ENCODE measurements at regions not wholly inside any gene's neighbourhood (a gene's known extent, or its start where the extent isn't known, plus 50 kb on each side); places are given as distances from the start of the nearest gene placed in this dataset.

- no peaks in the 10 kb centered on the region for H3K27me3 ChIP-seq (ENCODE audit: insufficient read depth, poor library complexity, severe bottlenecking)
- DNase-seq (ENCODE audit: low spot score): no peak
- no peaks in the 10 kb centered on the region for H3K9me3 ChIP-seq (ENCODE audit: severe bottlenecking)
- TF ChIP-seq, protein P1, sequence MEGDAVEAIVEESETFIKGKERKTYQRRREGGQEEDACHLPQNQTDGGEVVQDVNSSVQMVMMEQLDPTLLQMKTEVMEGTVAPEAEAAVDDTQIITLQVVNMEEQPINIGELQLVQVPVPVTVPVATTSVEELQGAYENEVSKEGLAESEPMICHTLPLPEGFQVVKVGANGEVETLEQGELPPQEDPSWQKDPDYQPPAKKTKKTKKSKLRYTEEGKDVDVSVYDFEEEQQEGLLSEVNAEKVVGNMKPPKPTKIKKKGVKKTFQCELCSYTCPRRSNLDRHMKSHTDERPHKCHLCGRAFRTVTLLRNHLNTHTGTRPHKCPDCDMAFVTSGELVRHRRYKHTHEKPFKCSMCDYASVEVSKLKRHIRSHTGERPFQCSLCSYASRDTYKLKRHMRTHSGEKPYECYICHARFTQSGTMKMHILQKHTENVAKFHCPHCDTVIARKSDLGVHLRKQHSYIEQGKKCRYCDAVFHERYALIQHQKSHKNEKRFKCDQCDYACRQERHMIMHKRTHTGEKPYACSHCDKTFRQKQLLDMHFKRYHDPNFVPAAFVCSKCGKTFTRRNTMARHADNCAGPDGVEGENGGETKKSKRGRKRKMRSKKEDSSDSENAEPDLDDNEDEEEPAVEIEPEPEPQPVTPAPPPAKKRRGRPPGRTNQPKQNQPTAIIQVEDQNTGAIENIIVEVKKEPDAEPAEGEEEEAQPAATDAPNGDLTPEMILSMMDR (IDR thresholded peaks at IDR 0.05; ENCODE audit: poor library complexity, severe bottlenecking): no peak
- H3K4me1 ChIP-seq (ENCODE audit: insufficient read depth, poor library complexity, severe bottlenecking): peaks cover 54% of the 10 kb centered on the region
- ATAC-seq (ENCODE audit: low read depth): peak; percentile 72
- peak overlapping the region; percentile 97 for H3K27ac ChIP-seq (ENCODE audit: poor library complexity, severe bottlenecking)
- H3K36me3 ChIP-seq (ENCODE audit: low read depth): no peaks in the 10 kb centered on the region
- no peak overlapping the region for H3K4me3 ChIP-seq (ENCODE audit: severe bottlenecking)
Measured at GRCh38 chr18:22848615-22849014, 84.5 kb upstream of the RBBP8 start.

GRCh38 chr18:22856870-22857269 is 76.3 kb upstream of the RBBP8 start:
- Histone ChIP-seq H3K27me3 (ENCODE audit: insufficient read depth, poor library complexity, severe bottlenecking) (no peaks in the 10 kb centered on the region), H3K4me1 (ENCODE audit: insufficient read depth, poor library complexity, severe bottlenecking) (peaks cover 30% of the 10 kb centered on the region), H3K27ac (ENCODE audit: poor library complexity, severe bottlenecking) (peak overlapping the region; percentile 89), H3K36me3 (ENCODE audit: low read depth) (no peaks in the 10 kb centered on the region), H3K9me3 (ENCODE audit: severe bottlenecking) (no peaks in the 10 kb centered on the region), H3K4me3 (ENCODE audit: severe bottlenecking) (no peak overlapping the region)
- TF ChIP-seq, protein P1 (IDR thresholded peaks at IDR 0.05; ENCODE audit: poor library complexity, severe bottlenecking): no peak
- DNase-seq (ENCODE audit: low spot score): peak; percentile 72
- ATAC-seq (ENCODE audit: low read depth): peak; percentile 99

- H3K36me3 ChIP-seq (ENCODE audit: low read depth): no peaks in the 10 kb centered on the region
- TF ChIP-seq, protein P1 (IDR thresholded peaks at IDR 0.05; ENCODE audit: poor library complexity, severe bottlenecking): no peak
- H3K27ac ChIP-seq (ENCODE audit: poor library complexity, severe bottlenecking): peak overlapping the region; percentile 89
- H3K27me3 ChIP-seq (ENCODE audit: insufficient read depth, poor library complexity, severe bottlenecking): no peaks in the 10 kb centered on the region
- peaks cover 30% of the 10 kb centered on the region for H3K4me1 ChIP-seq (ENCODE audit: insufficient read depth, poor library complexity, severe bottlenecking)
- ATAC-seq (ENCODE audit: low read depth) (no peak), DNase-seq (ENCODE audit: low spot score) (no peak)
- no peak overlapping the region for H3K4me3 ChIP-seq (ENCODE audit: severe bottlenecking)
- H3K9me3 ChIP-seq (ENCODE audit: severe bottlenecking): no peaks in the 10 kb centered on the region
Measured at GRCh38 chr18:22858121-22858520, 75.0 kb upstream of the RBBP8 start.

- peaks cover 28% of the 10 kb centered on the region for H3K4me1 ChIP-seq (ENCODE audit: insufficient read depth, poor library complexity, severe bottlenecking)
- TF ChIP-seq, protein P1 (IDR thresholded peaks at IDR 0.05; ENCODE audit: poor library complexity, severe bottlenecking): no peak
- DNase-seq (ENCODE audit: low spot score) (no peak), ATAC-seq (ENCODE audit: low read depth) (no peak)
- H3K27ac ChIP-seq (ENCODE audit: poor library complexity, severe bottlenecking): no peak overlapping the region
- H3K9me3 ChIP-seq (ENCODE audit: severe bottlenecking): no peaks in the 10 kb centered on the region
- H3K4me3 ChIP-seq (ENCODE audit: severe bottlenecking): no peak overlapping the region
- H3K27me3 ChIP-seq (ENCODE audit: insufficient read depth, poor library complexity, severe bottlenecking): no peaks in the 10 kb centered on the region
- no peaks in the 10 kb centered on the region for H3K36me3 ChIP-seq (ENCODE audit: low read depth)
Measured at GRCh38 chr18:22860807-22861206, 72.3 kb upstream of the RBBP8 start.

- H3K9me3 ChIP-seq (ENCODE audit: severe bottlenecking): no peaks in the 10 kb centered on the region
- TF ChIP-seq, protein P1 (IDR thresholded peaks at IDR 0.05; ENCODE audit: poor library complexity, severe bottlenecking): no peak
- peak overlapping the region; percentile 32 for H3K27ac ChIP-seq (ENCODE audit: poor library complexity, severe bottlenecking)
- no peaks in the 10 kb centered on the region for H3K27me3 ChIP-seq (ENCODE audit: insufficient read depth, poor library complexity, severe bottlenecking)
- peaks cover 12% of the 10 kb centered on the region for H3K4me1 ChIP-seq (ENCODE audit: insufficient read depth, poor library complexity, severe bottlenecking)
- H3K36me3 ChIP-seq (ENCODE audit: low read depth): no peaks in the 10 kb centered on the region
- H3K4me3 ChIP-seq (ENCODE audit: severe bottlenecking): peak overlapping the region; percentile 6
- ATAC-seq (ENCODE audit: low read depth): peak; percentile 83
- DNase-seq (ENCODE audit: low spot score): no peak
Measured at GRCh38 chr18:22865354-22866116, 67.6 kb upstream of the RBBP8 start.
